Right atrium auricular region (tissue), 2 donors: ENCODE measurements at regions not wholly inside any gene's neighbourhood (a gene's known extent, or its start where the extent isn't known, plus 50 kb on each side); places are given as distances from the start of the nearest gene placed in this dataset.

Experiments
- DNase-seq: peaks from one replicate; pipeline ENCODE4 v3.0.0-alpha.2; 2019; ENCODE audit warnings: low spot score
- H3K27ac ChIP-seq, 2 donors: fragments of 200-600 bp; sonication (generic); 1 replicate in 1 of 2; 2 replicates in 1 of 2; pipeline ENCODE4 v1.5.1; 2016 to 2019
- H3K27me3 ChIP-seq, 2 donors: fragments of 200-600 bp; sonication (generic); one replicate each; pipeline versions ENCODE4 v1.5.1 to v1.6.0; 2017 to 2019
- H3K36me3 ChIP-seq: fragments of 200-600 bp; sonication (generic); one replicate; pipeline ENCODE4 v1.5.1; 2016
- H3K4me1 ChIP-seq, 2 donors: fragments of 200-600 bp; sonication (generic); one replicate each; pipeline versions ENCODE4 v1.5.1 to v1.6.0; 2017 to 2019
- H3K4me3 ChIP-seq, 2 donors: fragments of 200-600 bp; sonication (generic); 1 replicate in 1 of 2; 2 replicates in 1 of 2; pipeline ENCODE4 v1.5.1; 2017 to 2019; ENCODE audit warnings: mild to moderate bottlenecking in 1 of 2, moderate library complexity in 1 of 2
- H3K9me3 ChIP-seq, 2 donors: fragments of 200-600 bp; sonication (generic); one replicate each; pipeline ENCODE4 v1.5.1; 2019
- CTCF ChIP-seq, 2 donors: fragments of 200-600 bp; sonication (generic); IDR thresholded peaks; one replicate each; pipeline ENCODE4 v1.5.1; 2019; ENCODE audit warnings: antibody characterized with exemption in 2 of 2

GRCh38 chr13:69418319-69418718 is 689.3 kb upstream of the ATXN8OS start:
- no peak overlapping the region for H3K4me3 ChIP-seq
- H3K27ac ChIP-seq = no peak overlapping the region
- no peaks in the 10 kb centered on the region for H3K4me1 ChIP-seq
- H3K27me3 ChIP-seq = no peaks in the 10 kb centered on the region
- TF ChIP-seq CTCF (IDR thresholded peaks at IDR 0.05) = no peak
- no peaks in the 10 kb centered on the region for H3K36me3 ChIP-seq
- H3K9me3 ChIP-seq = no peaks in the 10 kb centered on the region
- no peak for DNase-seq

GRCh38 chr13:69410761-69411160 is 696.9 kb upstream of the ATXN8OS start:
- no peaks in the 10 kb centered on the region for H3K4me1 ChIP-seq
- no peaks in the 10 kb centered on the region for H3K27me3 ChIP-seq
- TF ChIP-seq CTCF (IDR thresholded peaks at IDR 0.05) = no peak
- H3K27ac ChIP-seq = no peak overlapping the region
- H3K36me3 ChIP-seq = no peaks in the 10 kb centered on the region
- no peaks in the 10 kb centered on the region for H3K9me3 ChIP-seq
- no peak overlapping the region for H3K4me3 ChIP-seq
- no peak for DNase-seq

- Histone ChIP-seq H3K4me1 (no peaks in the 10 kb centered on the region), H3K27ac (no peak overlapping the region), H3K4me3 (no peak overlapping the region), H3K9me3 (no peaks in the 10 kb centered on the region), H3K27me3 (no peaks in the 10 kb centered on the region), H3K36me3 (no peaks in the 10 kb centered on the region)
- TF ChIP-seq CTCF (IDR thresholded peaks at IDR 0.05) = no peak
- no peak for DNase-seq
These were observed 715.9 kb upstream of the ATXN8OS start for GRCh38 chr13:69391756-69392155.

GRCh38 chr13:69389899-69390298 is 717.7 kb upstream of the ATXN8OS start:
- H3K36me3 ChIP-seq = no peaks in the 10 kb centered on the region
- H3K27me3 ChIP-seq = no peaks in the 10 kb centered on the region
- DNase-seq = no peak
- H3K4me1 ChIP-seq = no peaks in the 10 kb centered on the region
- H3K9me3 ChIP-seq = no peaks in the 10 kb centered on the region
- TF ChIP-seq CTCF (IDR thresholded peaks at IDR 0.05) = no peak
- no peak overlapping the region for H3K27ac ChIP-seq
- no peak overlapping the region for H3K4me3 ChIP-seq

- no peaks in the 10 kb centered on the region for H3K27me3 ChIP-seq
- H3K9me3 ChIP-seq = peaks cover 0 to 7% of the 10 kb centered on the region in 2 donors
- TF ChIP-seq CTCF (IDR thresholded peaks at IDR 0.05) = no peak
- no peaks in the 10 kb centered on the region for H3K4me1 ChIP-seq
- DNase-seq = no peak
- no peak overlapping the region for H3K27ac ChIP-seq
- H3K36me3 ChIP-seq = no peaks in the 10 kb centered on the region
- no peak overlapping the region for H3K4me3 ChIP-seq
These were observed 733.7 kb upstream of the ATXN8OS start for GRCh38 chr13:69373747-69374425.

GRCh38 chr13:69363360-69363759 is 744.3 kb upstream of the ATXN8OS start:
- Histone ChIP-seq H3K4me3 (no peak overlapping the region), H3K27ac (no peak overlapping the region), H3K27me3 (no peaks in the 10 kb centered on the region), H3K9me3 (no peaks in the 10 kb centered on the region), H3K4me1 (no peaks in the 10 kb centered on the region), H3K36me3 (no peaks in the 10 kb centered on the region)
- no peak for TF ChIP-seq CTCF (IDR thresholded peaks at IDR 0.05)
- DNase-seq = no peak
